SU-DHL-6 (cell line): ENCODE measurements at regions not wholly inside any gene's neighbourhood (a gene's known extent, or its start where the extent isn't known, plus 50 kb on each side); places are given as distances from the start of the nearest gene placed in this dataset.

Experiments used
- H2AFZ ChIP-seq: fragments of 200-600 bp; sonication (generic); 2 replicates; pipeline ENCODE4 v1.6.1; 2014; ENCODE audit warnings: low read depth, mild to moderate bottlenecking, moderate library complexity, mixed read lengths, antibody characterized with exemption, low read length; ENCODE audit not compliant: severe bottlenecking
- H3F3A ChIP-seq: fragments of 200-600 bp; shearing (Covaris generic); 2 replicates; pipeline ENCODE4 v1.6.0; 2016; ENCODE audit warnings: antibody characterized with exemption, mild to moderate bottlenecking; ENCODE audit not compliant: insufficient read depth
- H3K27ac ChIP-seq: fragments of 200-600 bp; sonication (generic); 2 replicates; pipeline ENCODE4 v1.5.1; 2016; ENCODE audit warnings: low read depth, mild to moderate bottlenecking, low read length, moderate library complexity, mixed read lengths
- H3K27me3 ChIP-seq: fragments of 200-600 bp; sonication (generic), shearing (Covaris generic); 2 replicates; pipeline ENCODE4 v1.6.0; 2014; ENCODE audit warnings: mild to moderate bottlenecking, low read length
- H3K36me3 ChIP-seq: fragments of 200-600 bp; sonication (generic); 2 replicates; pipeline ENCODE4 v1.6.1; 2014; ENCODE audit warnings: mild to moderate bottlenecking, low read length, mixed read lengths
- H3K4me2 ChIP-seq: fragments of 300-600, 200-600 bp; shearing (Covaris generic), sonication (generic); 2 replicates; pipeline ENCODE4 v1.6.0; 2014; ENCODE audit warnings: low read length, low read depth, mild to moderate bottlenecking; ENCODE audit not compliant: poor library complexity, severe bottlenecking
- H3K4me3 ChIP-seq: fragments of 200-600 bp; sonication (generic); 2 replicates; pipeline ENCODE4 v1.5.1; 2014; ENCODE audit warnings: antibody characterized with exemption, low read length, mild to moderate bottlenecking, mixed read lengths; ENCODE audit not compliant: insufficient read depth, poor library complexity, severe bottlenecking
- H3K79me2 ChIP-seq: fragments of 200-600 bp; sonication (generic); 2 replicates; pipeline ENCODE4 v1.6.1; 2014; ENCODE audit warnings: mild to moderate bottlenecking, low read length, moderate library complexity; ENCODE audit not compliant: insufficient read depth
- H3K9ac ChIP-seq: fragments of 200-600 bp; sonication (generic); 2 replicates; pipeline ENCODE4 v1.7.0; 2014; ENCODE audit warnings: mild to moderate bottlenecking, low read length
- H3K9me2 ChIP-seq: fragments of 200-600 bp; sonication (generic); replicated peaks from 2 replicates; pipeline ENCODE4 v1.6.1; 2014; ENCODE audit warnings: low read length; ENCODE audit not compliant: insufficient read depth
- H3K9me3 ChIP-seq: fragments of 200-600 bp; sonication (generic); 2 replicates; pipeline ENCODE4 v1.6.1; 2014; ENCODE audit warnings: low read length, mixed read lengths; ENCODE audit not compliant: insufficient read depth
- H4K20me1 ChIP-seq: fragments of 200-600 bp; sonication (generic); 2 replicates; pipeline ENCODE4 v1.6.1; 2014; ENCODE audit warnings: low read depth, mild to moderate bottlenecking, antibody characterized with exemption, low read length, moderate library complexity, mixed read lengths
- EZH2phosphoT487 ChIP-seq: fragments of 200-600 bp; sonication (generic), shearing (Covaris generic); conservative IDR thresholded peaks from 2 replicates; pipeline ENCODE4 v1.6.1; 2018; ENCODE audit warnings: mild to moderate bottlenecking, antibody characterized with exemption, low read length, moderate library complexity, mixed read lengths
- TF ChIP-seq, protein P1 (sequence below): fragments of 200-600 bp; sonication (generic); IDR thresholded peaks from one replicate; pipeline ENCODE4 v1.5.1; 2017; ENCODE audit warnings: antibody characterized with exemption, mild to moderate bottlenecking, low read length, moderate library complexity; ENCODE audit not compliant: insufficient read depth, poor library complexity, severe bottlenecking

DNA sequence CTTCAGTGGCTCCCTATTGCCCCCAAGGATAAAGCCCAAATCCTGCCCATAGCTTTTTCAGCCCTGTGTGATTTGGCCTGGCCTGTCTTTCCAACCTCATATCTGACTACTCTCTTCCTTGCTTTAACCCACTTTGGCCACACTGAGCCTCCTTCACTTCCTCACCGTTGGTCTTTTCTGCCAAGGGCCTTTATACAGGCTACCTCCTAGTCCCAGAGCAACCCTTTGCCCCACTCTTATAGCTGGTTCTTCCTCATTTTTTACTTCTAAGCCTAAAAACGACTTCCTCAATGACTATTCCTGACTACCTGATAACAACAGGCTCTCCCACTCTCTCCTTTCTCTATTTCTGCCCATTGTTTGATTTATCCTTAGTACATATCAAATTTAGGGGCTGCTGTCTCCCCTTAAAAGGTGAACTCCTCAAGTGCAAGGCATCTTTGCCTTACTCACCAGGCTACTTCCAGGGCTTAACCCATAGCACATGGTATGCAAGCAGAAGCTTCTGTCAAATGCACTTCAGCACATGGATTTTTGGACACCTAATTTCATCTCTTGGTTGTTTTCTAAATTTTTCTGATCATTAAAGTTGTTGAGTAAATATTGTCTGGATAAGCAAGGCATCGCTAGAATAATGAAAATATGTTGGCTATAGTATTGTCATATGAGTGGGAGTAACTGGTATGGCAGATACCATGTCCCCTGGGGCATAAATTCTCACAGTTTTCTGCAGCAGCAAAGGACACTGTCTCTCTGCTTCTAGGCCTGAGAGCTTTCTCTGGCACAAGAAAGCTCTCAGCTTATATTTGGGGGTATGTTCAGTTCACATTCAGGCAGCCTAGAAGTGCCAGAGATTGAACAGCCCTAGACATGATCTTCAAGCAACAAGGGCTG is 201.5 kb upstream of the GPR26 start:
- Histone ChIP-seq H3K27ac (no peak overlapping the region), H3K9ac (no peak overlapping the region), H4K20me1 (no peaks in the 10 kb centered on the region), H3K27me3 (no peaks in the 10 kb centered on the region), H3K9me3 (no peaks in the 10 kb centered on the region), H3F3A (no peaks in the 10 kb centered on the region), H3K4me2 (no peak overlapping the region), H2AFZ (no peak overlapping the region), H3K36me3 (no peaks in the 10 kb centered on the region), H3K79me2 (no peaks in the 10 kb centered on the region), H3K9me2 (no peaks in the 10 kb centered on the region), H3K4me3 (no peak overlapping the region)
- TF ChIP-seq, protein P1, sequence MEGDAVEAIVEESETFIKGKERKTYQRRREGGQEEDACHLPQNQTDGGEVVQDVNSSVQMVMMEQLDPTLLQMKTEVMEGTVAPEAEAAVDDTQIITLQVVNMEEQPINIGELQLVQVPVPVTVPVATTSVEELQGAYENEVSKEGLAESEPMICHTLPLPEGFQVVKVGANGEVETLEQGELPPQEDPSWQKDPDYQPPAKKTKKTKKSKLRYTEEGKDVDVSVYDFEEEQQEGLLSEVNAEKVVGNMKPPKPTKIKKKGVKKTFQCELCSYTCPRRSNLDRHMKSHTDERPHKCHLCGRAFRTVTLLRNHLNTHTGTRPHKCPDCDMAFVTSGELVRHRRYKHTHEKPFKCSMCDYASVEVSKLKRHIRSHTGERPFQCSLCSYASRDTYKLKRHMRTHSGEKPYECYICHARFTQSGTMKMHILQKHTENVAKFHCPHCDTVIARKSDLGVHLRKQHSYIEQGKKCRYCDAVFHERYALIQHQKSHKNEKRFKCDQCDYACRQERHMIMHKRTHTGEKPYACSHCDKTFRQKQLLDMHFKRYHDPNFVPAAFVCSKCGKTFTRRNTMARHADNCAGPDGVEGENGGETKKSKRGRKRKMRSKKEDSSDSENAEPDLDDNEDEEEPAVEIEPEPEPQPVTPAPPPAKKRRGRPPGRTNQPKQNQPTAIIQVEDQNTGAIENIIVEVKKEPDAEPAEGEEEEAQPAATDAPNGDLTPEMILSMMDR, result no peak
- no peak for TF ChIP-seq EZH2phosphoT487

DNA sequence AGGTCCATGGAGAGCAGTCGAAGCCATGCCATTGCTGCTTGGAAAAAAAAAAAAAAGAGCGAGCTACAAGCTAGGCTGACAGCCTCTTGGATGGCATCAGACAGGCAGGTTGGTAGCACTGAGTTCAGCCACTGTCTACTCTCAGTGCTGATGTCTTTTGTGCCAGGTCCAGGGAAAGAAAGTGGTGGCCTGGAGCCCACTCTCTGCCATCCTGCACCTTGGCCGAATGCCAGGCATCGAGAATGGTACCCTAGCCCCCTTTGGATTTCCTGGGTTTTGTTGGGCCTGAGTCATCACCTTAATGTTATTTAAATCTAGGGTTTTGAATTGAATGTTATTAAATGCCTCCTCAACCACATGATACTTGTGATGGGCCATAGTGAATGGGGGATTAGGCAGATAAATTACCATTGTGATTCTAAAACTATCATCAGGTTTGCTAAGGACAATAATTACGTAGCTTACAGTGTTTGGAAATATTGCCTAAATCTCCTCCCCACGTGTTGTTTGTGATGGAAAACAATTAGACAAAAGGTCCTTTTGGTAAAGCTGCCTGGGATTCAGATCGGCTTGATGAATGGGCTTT is 195.7 kb upstream of the GPR26 start:
- Histone ChIP-seq H3K79me2 (no peaks in the 10 kb centered on the region), H3K27ac (no peak overlapping the region), H3K9ac (no peak overlapping the region), H3K9me2 (no peaks in the 10 kb centered on the region), H3F3A (no peaks in the 10 kb centered on the region), H3K9me3 (no peaks in the 10 kb centered on the region), H3K4me3 (no peak overlapping the region), H3K36me3 (no peaks in the 10 kb centered on the region), H4K20me1 (no peaks in the 10 kb centered on the region), H3K27me3 (no peaks in the 10 kb centered on the region), H3K4me2 (no peak overlapping the region), H2AFZ (no peak overlapping the region)
- TF ChIP-seq, protein P1, result no peak

DNA sequence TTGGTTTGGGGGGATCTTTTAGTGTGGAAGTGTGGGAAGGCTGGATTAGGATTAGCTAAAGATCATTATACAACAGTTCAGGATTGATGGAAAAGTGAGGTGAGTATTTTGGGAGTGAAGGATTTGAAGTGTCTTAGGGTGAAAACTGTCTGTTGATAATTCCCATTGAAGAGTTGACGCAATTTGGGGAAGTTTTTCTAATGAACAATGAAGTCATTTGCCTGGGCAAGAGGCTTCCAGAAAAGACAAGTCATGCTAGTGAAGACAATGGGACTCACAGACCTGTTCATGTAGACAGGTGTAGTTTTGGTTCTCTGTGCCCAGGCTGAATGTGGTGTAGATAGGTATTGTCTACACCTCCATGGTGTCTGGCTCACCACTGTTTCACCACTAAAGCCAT is 194.3 kb upstream of the GPR26 start:
- no peak overlapping the region for H3K4me3 ChIP-seq
- TF ChIP-seq, protein P1, result no peak
- no peak for TF ChIP-seq EZH2phosphoT487
- H3K9ac ChIP-seq, result no peak overlapping the region
- no peaks in the 10 kb centered on the region for H3K27me3 ChIP-seq
- no peaks in the 10 kb centered on the region for H3K9me2 ChIP-seq
- no peaks in the 10 kb centered on the region for H3K79me2 ChIP-seq
- no peaks in the 10 kb centered on the region for H3K9me3 ChIP-seq
- H3F3A ChIP-seq, result no peaks in the 10 kb centered on the region
- no peak overlapping the region for H3K4me2 ChIP-seq
- H3K36me3 ChIP-seq, result no peaks in the 10 kb centered on the region
- H2AFZ ChIP-seq, result no peak overlapping the region
- H4K20me1 ChIP-seq, result no peaks in the 10 kb centered on the region
- H3K27ac ChIP-seq, result no peak overlapping the region
